Psoas muscle (tissue), 7 donors: ENCODE measurements at regions not wholly inside any gene's neighbourhood (a gene's known extent, or its start where the extent isn't known, plus 50 kb on each side); places are given as distances from the start of the nearest gene placed in this dataset.

ENCODE experiments used
- ATAC-seq, 4 donors: fragments of 200-7000 bp; cut with Tn5 transposase; one replicate each; pipeline ENCODE4 v1.9.1; 2020; ENCODE audit warnings: moderate library complexity in 3 of 4, mild to moderate bottlenecking in 2 of 4
- DNase-seq, 2 donors: peaks; one replicate each; pipeline ENCODE4 v3.0.0-alpha.2; 2020
- H3K27ac ChIP-seq: fragments of 200-600 bp; one replicate; pipeline ENCODE4 v1.8.0; 2022
- H3K27me3 ChIP-seq, 3 donors: fragments of 200-600 bp in 1 of 3; one replicate each; pipeline versions ENCODE4 v1.6.1 to v1.8.0; 2013 to 2022; ENCODE audit warnings: low read length in 2 of 3, mild to moderate bottlenecking in 2 of 3, moderate library complexity in 1 of 3; ENCODE audit not compliant: insufficient read depth in 3 of 3
- H3K36me3 ChIP-seq, 2 donors: fragments of 200-600 bp in 1 of 2; one replicate each; pipeline versions ENCODE4 v1.6.1 to v1.8.0; 2013 to 2022; ENCODE audit warnings: low read depth in 1 of 2, mild to moderate bottlenecking in 1 of 2, moderate library complexity in 1 of 2; ENCODE audit not compliant: insufficient read depth in 1 of 2
- H3K4me1 ChIP-seq: fragments of 200-600 bp; one replicate; pipeline ENCODE4 v1.8.0; 2022
- H3K4me3 ChIP-seq: fragments of 200-600 bp; one replicate; pipeline ENCODE4 v1.8.0; 2022; ENCODE audit warnings: mild to moderate bottlenecking
- H3K9me3 ChIP-seq: fragments of 200-600 bp; one replicate; pipeline ENCODE4 v1.8.0; 2022
- WGBS, 3 donors: extraction: QIAGEN DNeasy Blood & Tissue Kit; methylation state at CpG; one replicate each; pipeline versions ENCODE4 v1.1.6 to v1.1.7; 2013; 5-methylcytosine and 5-hydroxymethylcytosine counted together
- intact Hi-C, 2 donors: fragments of 100-400 bp; cut with DNase I; formaldehyde crosslinking; loops; one replicate each; pipeline versions ENCODE4 v1.11.0 to v1.14.2; 2022
- TF ChIP-seq, protein P1 (sequence below): fragments of 200-600 bp; IDR thresholded peaks from one replicate; pipeline ENCODE4 v1.8.0; 2022; ENCODE audit warnings: antibody characterized with exemption
- donor health status: healthy with polysubstance abuse.
- donor health status: DM: no; HTN: no; CAD: no; lungs with moderate emphysema.
- donor health status: Bipolar disorder and iron deficiency.
- donor health status: healthy.
- donor health status: DM: yes; HTN: yes; CAD: no.
- donor health status: DM: no; HTN: no; CAD: no.
- donor health status: DM: yes; HTN: yes; CAD: no.

DNA sequence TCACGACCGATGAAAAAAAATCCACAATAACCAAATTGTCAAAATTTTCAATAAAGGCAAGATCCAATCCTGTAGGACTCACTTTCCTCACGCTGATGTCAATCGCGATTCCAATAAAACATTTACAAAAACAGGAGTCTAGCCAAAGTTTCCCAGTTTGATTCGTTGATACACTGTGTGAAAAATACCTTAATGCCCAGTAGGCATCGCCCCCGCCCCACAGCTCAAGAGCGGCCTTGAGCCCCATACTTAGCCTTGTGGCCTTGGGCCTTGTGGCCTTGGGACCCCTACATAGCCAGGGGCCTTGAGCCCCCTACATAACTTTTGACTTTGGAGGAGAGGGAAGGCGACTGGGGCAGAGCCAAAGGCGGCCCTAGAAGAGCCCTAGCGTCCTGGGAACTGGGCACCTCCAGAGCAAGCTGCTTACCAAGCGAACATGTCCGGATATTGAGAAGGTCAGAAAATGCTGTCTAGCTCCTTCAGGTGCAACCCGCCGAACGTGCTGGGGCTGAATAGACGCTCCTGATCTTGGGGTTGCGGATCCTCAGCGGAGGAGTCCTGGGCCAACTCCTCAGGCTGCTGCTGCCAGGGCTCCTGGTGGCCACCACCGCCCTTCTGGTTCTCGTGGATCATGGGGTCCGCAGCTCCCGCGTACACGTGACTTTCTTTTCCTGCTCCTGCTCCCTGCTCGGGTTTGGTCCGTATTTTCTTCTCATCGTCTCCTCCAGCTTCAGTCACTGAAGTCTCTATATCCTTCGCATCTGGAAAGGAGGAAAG lies 62.9 kb downstream of the RHOXF2B start:
- Histone ChIP-seq H3K4me3 (peak overlapping the region; percentile 53), H3K4me1 (no peaks in the 10 kb centered on the region), H3K27ac (no peak overlapping the region), H3K36me3 (no peaks in the 10 kb centered on the region), H3K27me3 (peaks cover 0 to 45% (median 6%) of the 10 kb centered on the region in 3 donors), H3K9me3 (no peaks in the 10 kb centered on the region)
- 21 to 45% (median 26%) methylated on average over 26 to 30 of the region's 30 CpGs for WGBS, 3 donors
- DNase-seq (no peak), ATAC-seq (no peak)
- TF ChIP-seq, protein P1, sequence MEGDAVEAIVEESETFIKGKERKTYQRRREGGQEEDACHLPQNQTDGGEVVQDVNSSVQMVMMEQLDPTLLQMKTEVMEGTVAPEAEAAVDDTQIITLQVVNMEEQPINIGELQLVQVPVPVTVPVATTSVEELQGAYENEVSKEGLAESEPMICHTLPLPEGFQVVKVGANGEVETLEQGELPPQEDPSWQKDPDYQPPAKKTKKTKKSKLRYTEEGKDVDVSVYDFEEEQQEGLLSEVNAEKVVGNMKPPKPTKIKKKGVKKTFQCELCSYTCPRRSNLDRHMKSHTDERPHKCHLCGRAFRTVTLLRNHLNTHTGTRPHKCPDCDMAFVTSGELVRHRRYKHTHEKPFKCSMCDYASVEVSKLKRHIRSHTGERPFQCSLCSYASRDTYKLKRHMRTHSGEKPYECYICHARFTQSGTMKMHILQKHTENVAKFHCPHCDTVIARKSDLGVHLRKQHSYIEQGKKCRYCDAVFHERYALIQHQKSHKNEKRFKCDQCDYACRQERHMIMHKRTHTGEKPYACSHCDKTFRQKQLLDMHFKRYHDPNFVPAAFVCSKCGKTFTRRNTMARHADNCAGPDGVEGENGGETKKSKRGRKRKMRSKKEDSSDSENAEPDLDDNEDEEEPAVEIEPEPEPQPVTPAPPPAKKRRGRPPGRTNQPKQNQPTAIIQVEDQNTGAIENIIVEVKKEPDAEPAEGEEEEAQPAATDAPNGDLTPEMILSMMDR, result no peak
- intact Hi-C loops, result no loop called here

DNA sequence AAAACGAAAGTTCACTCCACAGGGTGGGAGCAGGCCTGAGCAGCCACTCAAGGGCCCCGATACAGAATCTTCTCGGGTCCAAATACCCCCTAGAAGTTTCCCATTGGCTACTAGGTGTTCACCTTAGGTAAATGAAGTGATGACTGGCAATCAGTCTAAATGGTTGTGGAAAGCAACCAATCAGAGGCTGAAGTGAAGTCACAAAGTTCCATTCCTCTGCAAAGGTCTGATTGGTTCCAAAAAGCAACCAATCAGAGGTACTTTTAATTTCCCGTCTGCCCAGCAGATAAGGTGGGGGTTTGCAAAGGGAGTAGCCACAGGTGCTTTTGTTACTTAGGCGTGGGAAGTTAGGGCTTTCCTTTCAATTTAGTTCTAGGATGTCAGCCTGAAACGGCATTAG lies 58.2 kb upstream of the NKAP start:
- intact Hi-C loops, result no loop called here
- peaks cover 3 to 52% (median 14%) of the 10 kb centered on the region in 3 donors for H3K27me3 ChIP-seq
- WGBS, 3 donors, result 45 to 60% (median 51%) methylated on average over 6 of the region's 6 CpGs
- DNase-seq (no peak), ATAC-seq (no peak)
- no peak overlapping the region for H3K27ac ChIP-seq
- H3K4me3 ChIP-seq, result no peak overlapping the region
- peaks cover 5% of the 10 kb centered on the region for H3K4me1 ChIP-seq
- TF ChIP-seq, protein P1, result no peak
- H3K9me3 ChIP-seq, result no peaks in the 10 kb centered on the region
- no peaks in the 10 kb centered on the region for H3K36me3 ChIP-seq

DNA sequence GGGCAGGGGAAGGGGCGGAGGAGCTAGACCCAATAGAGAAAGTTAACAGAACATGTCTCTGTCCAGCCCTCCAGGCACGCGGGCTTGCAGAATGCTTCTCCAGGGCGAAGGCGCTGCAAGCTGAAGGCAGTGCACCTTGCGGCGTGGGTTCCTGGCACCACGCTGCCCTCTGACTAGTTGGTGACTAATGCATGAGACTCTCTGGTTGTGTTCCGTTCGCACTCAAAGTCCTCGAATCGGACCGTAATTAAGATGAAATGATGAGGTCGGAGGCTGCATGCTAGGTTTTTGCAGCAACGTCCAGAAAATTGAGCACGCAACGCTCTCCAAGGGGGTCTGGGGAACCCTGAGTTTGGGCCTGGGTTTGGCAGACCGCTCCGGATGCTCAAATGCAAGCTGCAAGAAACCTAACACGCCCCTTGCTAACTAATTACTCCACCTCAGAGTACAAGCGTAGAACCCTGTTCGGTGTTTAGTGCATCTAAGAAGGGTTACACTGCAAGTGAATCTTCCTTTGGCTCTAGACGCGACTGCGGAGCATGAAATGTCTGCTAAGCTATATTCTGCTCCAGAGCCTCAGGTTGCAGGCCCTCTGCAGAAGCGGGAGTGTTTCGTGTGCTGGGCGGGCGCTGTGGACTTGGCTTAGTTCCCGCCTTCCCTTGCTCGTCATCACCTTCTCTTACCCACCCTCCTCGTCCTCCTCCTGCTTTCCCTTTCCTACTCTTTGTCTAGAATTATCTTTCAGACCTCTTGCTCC lies 57.1 kb upstream of the NKAP start:
- intact Hi-C loops, result no loop called here
- 1 to 36% (median 5%) methylated on average over 30 to 32 of the region's 32 CpGs for WGBS, 3 donors
- ATAC-seq (no peak), DNase-seq (no peak)
- Histone ChIP-seq H3K36me3 (no peaks in the 10 kb centered on the region), H3K27me3 (peaks cover 5 to 63% (median 14%) of the 10 kb centered on the region in 3 donors), H3K9me3 (no peaks in the 10 kb centered on the region), H3K4me1 (peaks cover 5% of the 10 kb centered on the region), H3K27ac (no peak overlapping the region), H3K4me3 (peak overlapping the region; percentile 4)
- TF ChIP-seq, protein P1, result no peak

DNA sequence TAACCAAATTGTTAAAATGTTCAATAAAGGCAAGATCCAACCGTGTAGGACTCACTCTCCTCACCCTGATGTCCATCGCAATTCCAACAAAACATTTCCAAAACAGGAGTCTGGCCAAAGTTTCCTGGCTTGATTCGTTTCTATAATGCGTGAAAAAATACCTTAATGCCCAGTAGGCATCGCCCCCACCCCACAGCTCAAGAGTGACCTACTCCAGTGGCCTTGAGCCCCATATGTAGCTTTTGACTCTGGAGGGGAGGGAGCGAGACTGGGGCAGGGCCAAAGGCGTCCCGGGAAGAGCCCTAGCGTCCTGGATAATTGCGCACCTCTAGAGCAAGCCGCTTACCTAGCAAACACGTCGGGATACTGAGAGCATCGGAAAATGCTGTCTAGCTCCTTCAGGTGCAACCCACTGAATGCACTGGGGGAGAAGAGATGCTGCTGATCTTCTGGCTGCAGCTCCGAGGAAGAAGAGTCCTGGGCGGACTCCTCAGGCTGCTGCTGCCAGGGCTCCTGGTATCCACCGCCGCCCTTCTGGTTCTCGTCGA lies 55.6 kb upstream of the NKAP start:
- Histone ChIP-seq H3K9me3 (no peaks in the 10 kb centered on the region), H3K4me3 (no peak overlapping the region), H3K36me3 (no peaks in the 10 kb centered on the region), H3K27me3 (peaks cover 8 to 75% (median 17%) of the 10 kb centered on the region in 3 donors), H3K4me1 (peaks cover 5% of the 10 kb centered on the region), H3K27ac (no peak overlapping the region)
- TF ChIP-seq, protein P1, result no peak
- DNase-seq, result no peak
- ATAC-seq, result no peak
- intact Hi-C loops, result no loop called here
- WGBS, 3 donors, result 2 to 29% (median 5%) methylated on average over 9 to 20 of the region's 20 CpGs
